ENCODE measurements at regions not wholly inside any gene's neighbourhood (a gene's known extent, or its start where the extent isn't known, plus 50 kb on each side); places are given as distances from the start of the nearest gene placed in this dataset.

GRCh38 chr9:78150983-78151356 is 84.9 kb upstream of the CEP78 start:
- 94 to 99% methylated on average over 18 to 19 of the region's 20 CpGs for WGBS, 2 donors
- intact Hi-C loops (cut with DNase I): no loop called here
- no peak for DNase-seq
- TF ChIP-seq POLR2A (IDR thresholded peaks at IDR 0.05) (no peak), CTCF (IDR thresholded peaks at IDR 0.05) (no peak)
- Histone ChIP-seq H3K27me3 (no peaks in the 10 kb centered on the region), H3K4me3 (no peak overlapping the region), H3K9me3 (no peaks in the 10 kb centered on the region), H3K4me1 (no peaks in the 10 kb centered on the region), H3K36me3 (no peaks in the 10 kb centered on the region), H3K27ac (no peak overlapping the region)

- no peaks in the 10 kb centered on the region for H3K27me3 ChIP-seq
- H3K9me3 ChIP-seq: no peaks in the 10 kb centered on the region
- DNase-seq: no peak
- H3K36me3 ChIP-seq: no peaks in the 10 kb centered on the region
- intact Hi-C loops (cut with DNase I): no loop called here
- 67 to 85% methylated on average over 19 to 23 of the region's 25 CpGs for WGBS, 2 donors
- TF ChIP-seq CTCF (IDR thresholded peaks at IDR 0.05) (no peak), POLR2A (IDR thresholded peaks at IDR 0.05) (no peak)
- no peak overlapping the region for H3K4me3 ChIP-seq
- no peak overlapping the region for H3K27ac ChIP-seq
- H3K4me1 ChIP-seq: no peaks in the 10 kb centered on the region
These were observed 85.4 kb upstream of the CEP78 start for GRCh38 chr9:78150312-78150982.

- WGBS, 2 donors: 49 to 50% methylated on average over 2 to 3 of the region's 9 CpGs
- intact Hi-C loops (cut with DNase I): no loop called here
These were observed 86.1 kb upstream of the CEP78 start for GRCh38 chr9:78149702-78150291.

GRCh38 chr9:78146241-78146640 is 89.6 kb upstream of the CEP78 start:
- intact Hi-C loops (cut with DNase I): no loop called here
- TF ChIP-seq POLR2A (IDR thresholded peaks at IDR 0.05) (no peak), CTCF (IDR thresholded peaks at IDR 0.05) (no peak)
- no peak for DNase-seq

More at GRCh38 chr9:78149702-78150291, 86.1 kb upstream of the CEP78 start:
- Histone ChIP-seq H3K4me3 (no peak overlapping the region), H3K36me3 (no peaks in the 10 kb centered on the region), H3K27ac (no peak overlapping the region), H3K9me3 (no peaks in the 10 kb centered on the region), H3K4me1 (no peaks in the 10 kb centered on the region), H3K27me3 (no peaks in the 10 kb centered on the region)
- TF ChIP-seq CTCF (IDR thresholded peaks at IDR 0.05): no peak
- no peak for TF ChIP-seq POLR2A (IDR thresholded peaks at IDR 0.05)
- DNase-seq: no peak

GRCh38 chr9:78144663-78145377 is 91.1 kb upstream of the CEP78 start:
- Histone ChIP-seq H3K9me3 (peaks cover 0 to 5% (median 5%) of the 10 kb centered on the region in 3 donors), H3K27me3 (no peaks in the 10 kb centered on the region), H3K4me1 (no peaks in the 10 kb centered on the region), H3K27ac (no peak overlapping the region), H3K4me3 (no peak overlapping the region), H3K36me3 (no peaks in the 10 kb centered on the region)
- 41 to 49% methylated on average over 3 of the region's 3 CpGs for WGBS, 2 donors
- intact Hi-C loops (cut with DNase I): no loop called here
- no peak for DNase-seq
- no peak for TF ChIP-seq CTCF (IDR thresholded peaks at IDR 0.05)
- TF ChIP-seq POLR2A (IDR thresholded peaks at IDR 0.05): no peak

More at GRCh38 chr9:78146241-78146640, 89.6 kb upstream of the CEP78 start:
- Histone ChIP-seq H3K27ac (no peak overlapping the region), H3K4me1 (no peaks in the 10 kb centered on the region), H3K9me3 (peaks cover 0 to 5% (median 5%) of the 10 kb centered on the region in 3 donors), H3K36me3 (no peaks in the 10 kb centered on the region), H3K4me3 (no peak overlapping the region), H3K27me3 (no peaks in the 10 kb centered on the region)
